ENCODE measurements at regions not wholly inside any gene's neighbourhood (a gene's known extent, or its start where the extent isn't known, plus 50 kb on each side); places are given as distances from the start of the nearest gene placed in this dataset.

- no peak for DNase-seq (ENCODE audit: low spot score)
- no peak overlapping the region for H3K27ac ChIP-seq
- CTCF ChIA-PET = no interaction called here
- POLR2A ChIA-PET (ENCODE audit: low non-redundant PET) = no interaction called here
- no peak for TF ChIP-seq CTCF (conservative IDR thresholded peaks at IDR 0.05; ENCODE audit: low read depth)
Measured at GRCh38 chr14:41506552-41506951, 100.1 kb upstream of the LRFN5 start.

GRCh38 chr14:41505491-41505890 is 101.2 kb upstream of the LRFN5 start:
- no peak for DNase-seq (ENCODE audit: low spot score)
- POLR2A ChIA-PET (ENCODE audit: low non-redundant PET) = no interaction called here
- CTCF ChIA-PET = no interaction called here
- no peak overlapping the region for H3K27ac ChIP-seq
- no peak for TF ChIP-seq CTCF (conservative IDR thresholded peaks at IDR 0.05; ENCODE audit: low read depth)

- DNase-seq (ENCODE audit: low spot score) = no peak
- ChIA-PET POLR2A (ENCODE audit: low non-redundant PET) (no interaction called here), CTCF (no interaction called here)
- no peak overlapping the region for H3K27ac ChIP-seq
- TF ChIP-seq CTCF (conservative IDR thresholded peaks at IDR 0.05; ENCODE audit: low read depth) = no peak
Measured at GRCh38 chr14:41498959-41499358, 107.7 kb upstream of the LRFN5 start.

- no peak for DNase-seq (ENCODE audit: low spot score)
- ChIA-PET CTCF (interaction anchor here (0.6 kb wide), 1 partner anchor 1155 kb away, joined by 3 read pairs; no protein-coding TSS in a partner anchor), POLR2A (ENCODE audit: low non-redundant PET) (no interaction called here)
- no peak overlapping the region for H3K27ac ChIP-seq
- no peak for TF ChIP-seq CTCF (conservative IDR thresholded peaks at IDR 0.05; ENCODE audit: low read depth)
Measured at GRCh38 chr14:41490323-41490722, 116.4 kb upstream of the LRFN5 start.

GRCh38 chr14:41489315-41489972 is 117.2 kb upstream of the LRFN5 start:
- POLR2A ChIA-PET (ENCODE audit: low non-redundant PET) = no interaction called here
- CTCF ChIA-PET = interaction anchor here (0.6 kb wide), 1 partner anchor 1155 kb away, joined by 3 read pairs; no protein-coding TSS in a partner anchor

GRCh38 chr14:41488401-41488800 is 118.3 kb upstream of the LRFN5 start:
- CTCF ChIA-PET = no interaction called here
- no peak for TF ChIP-seq CTCF (conservative IDR thresholded peaks at IDR 0.05; ENCODE audit: low read depth)
- no peak for DNase-seq (ENCODE audit: low spot score)
- H3K27ac ChIP-seq = no peak overlapping the region
- POLR2A ChIA-PET (ENCODE audit: low non-redundant PET) = no interaction called here

More at GRCh38 chr14:41489315-41489972, 117.2 kb upstream of the LRFN5 start:
- H3K27ac ChIP-seq = no peak overlapping the region
- no peak for DNase-seq (ENCODE audit: low spot score)
- no peak for TF ChIP-seq CTCF (conservative IDR thresholded peaks at IDR 0.05; ENCODE audit: low read depth)

Data from RWPE1 (cell line).